Activated CD4-positive, alpha-beta T cell treated with anti-CD3 and anti-CD28 coated beads, Interleukin-2, amount 50 U/mL, for 16 hours (primary cell): ENCODE measurements at regions not wholly inside any gene's neighbourhood (a gene's known extent, or its start where the extent isn't known, plus 50 kb on each side); places are given as distances from the start of the nearest gene placed in this dataset.

Experiments
- DNase-seq: peaks from one replicate; pipeline ENCODE4 v3.0.0-alpha.2; 2020

- DNase-seq, result no peak
Measured at GRCh38 chr13:76500894-76501293, 385.3 kb downstream of the KCTD12 start.

- DNase-seq, result no peak
Measured at GRCh38 chr13:76499891-76500290, 386.3 kb downstream of the KCTD12 start.

- DNase-seq, result no peak
Measured at GRCh38 chr13:76489274-76489673, 396.9 kb downstream of the KCTD12 start.

GRCh38 chr13:76481738-76482137, 404.5 kb downstream of the KCTD12 start:
- no peak for DNase-seq

GRCh38 chr13:76474966-76475365, 411.2 kb downstream of the KCTD12 start:
- no peak for DNase-seq

- DNase-seq, result no peak
Measured at GRCh38 chr13:76474356-76474755, 411.8 kb downstream of the KCTD12 start.

GRCh38 chr13:76473552-76474134, 412.6 kb downstream of the KCTD12 start:
- peak; percentile 81 for DNase-seq

- DNase-seq, result no peak
Measured at GRCh38 chr13:76472916-76473315, 413.3 kb downstream of the KCTD12 start.

GRCh38 chr13:76471486-76471885, 414.7 kb downstream of the KCTD12 start:
- DNase-seq, result no peak

GRCh38 chr13:76470991-76471390, 415.2 kb downstream of the KCTD12 start:
- DNase-seq, result no peak

- no peak for DNase-seq
Measured at GRCh38 chr13:76466043-76466442, 420.2 kb downstream of the KCTD12 start.

GRCh38 chr13:76463314-76463713, 422.9 kb downstream of the KCTD12 start:
- DNase-seq, result no peak

GRCh38 chr13:76461999-76462398, 424.2 kb downstream of the KCTD12 start:
- DNase-seq, result no peak

GRCh38 chr13:76461484-76461883, 424.7 kb downstream of the KCTD12 start:
- DNase-seq, result no peak

- DNase-seq, result no peak
Measured at GRCh38 chr13:76459863-76460262, 426.3 kb downstream of the KCTD12 start.

- no peak for DNase-seq
Measured at GRCh38 chr13:76455960-76456359, 430.2 kb downstream of the KCTD12 start.

GRCh38 chr13:76454991-76455390, 431.2 kb downstream of the KCTD12 start:
- no peak for DNase-seq

GRCh38 chr13:76449716-76450115, 436.5 kb downstream of the KCTD12 start:
- DNase-seq, result no peak

GRCh38 chr13:76446191-76446590, 440.0 kb downstream of the KCTD12 start:
- no peak for DNase-seq

GRCh38 chr13:76440568-76440967, 445.6 kb downstream of the KCTD12 start:
- no peak for DNase-seq

- DNase-seq, result no peak
Measured at GRCh38 chr13:76439546-76439945, 446.7 kb downstream of the KCTD12 start.

GRCh38 chr13:76438050-76438449, 448.2 kb downstream of the KCTD12 start:
- DNase-seq, result no peak

- DNase-seq, result no peak
Measured at GRCh38 chr13:76425935-76426334, 460.3 kb downstream of the KCTD12 start.

- DNase-seq, result no peak
Measured at GRCh38 chr13:76421011-76421410, 465.2 kb downstream of the KCTD12 start.

- DNase-seq, result no peak
Measured at GRCh38 chr13:76418404-76418803, 467.8 kb downstream of the KCTD12 start.

GRCh38 chr13:76414320-76414719, 471.9 kb downstream of the KCTD12 start:
- no peak for DNase-seq
